Heart left ventricle (tissue), 13 donors: ENCODE measurements at regions not wholly inside any gene's neighbourhood (a gene's known extent, or its start where the extent isn't known, plus 50 kb on each side); places are given as distances from the start of the nearest gene placed in this dataset.

Experiments used
- POLR2A ChIP-seq, 2 donors: fragments of 450-650 bp; IDR thresholded peaks; one replicate each; pipeline ENCODE4 v1.6.1; 2017; ENCODE audit warnings: antibody characterized with exemption in 2 of 2, mild to moderate bottlenecking in 2 of 2, moderate library complexity in 2 of 2
- TF ChIP-seq, protein P1 (sequence below), 12 donors: fragments of 200-600 bp; sonication (generic) in 4 of 12; IDR thresholded peaks; one replicate each; pipeline versions ENCODE4 v1.5.0 to v1.8.0; 2018 to 2022; ENCODE audit warnings: antibody characterized with exemption in 12 of 12, mild to moderate bottlenecking in 5 of 12
- donor health status: ischemic (EF 13 %, LVEDD 7.1; RV severe dilation, severe dysfunction).
- donor health status: DM: no; HTN: yes; CAD: no.
- donor health status: DM: no; HTN: no; CAD: no.
- donor health status: ischemic (EF 25% LVEDD 6.9; RV normal size, moderate dysfunction).
- donor health status: ischemic (EF 25% LVEDD 5.7; RV mildly dilated, moderate dysfunction).
- donor health status: ischemic (EF 35%, LVEDD 5.7; RV mildly dilated, moderate dysfunction).
- donor health status: nonischemic (EF 11% LVEDD 7.7; RV severe dilation, severe dysfunction).
- donor health status: DM: yes; HTN: yes; CAD: no.
- donor health status: PGD.
- donor health status: ischemic (EF 29% LVEDD 5.4; RV normal size, mild dysfunction).
- donor health status: nonischemic (EF 23%, LVEDD 6.1; RV moderate dilation, normal function).

GRCh38 chr12:105993766-105994555 lies 144.8 kb downstream of the NUAK1 start:
- TF ChIP-seq, protein P1, sequence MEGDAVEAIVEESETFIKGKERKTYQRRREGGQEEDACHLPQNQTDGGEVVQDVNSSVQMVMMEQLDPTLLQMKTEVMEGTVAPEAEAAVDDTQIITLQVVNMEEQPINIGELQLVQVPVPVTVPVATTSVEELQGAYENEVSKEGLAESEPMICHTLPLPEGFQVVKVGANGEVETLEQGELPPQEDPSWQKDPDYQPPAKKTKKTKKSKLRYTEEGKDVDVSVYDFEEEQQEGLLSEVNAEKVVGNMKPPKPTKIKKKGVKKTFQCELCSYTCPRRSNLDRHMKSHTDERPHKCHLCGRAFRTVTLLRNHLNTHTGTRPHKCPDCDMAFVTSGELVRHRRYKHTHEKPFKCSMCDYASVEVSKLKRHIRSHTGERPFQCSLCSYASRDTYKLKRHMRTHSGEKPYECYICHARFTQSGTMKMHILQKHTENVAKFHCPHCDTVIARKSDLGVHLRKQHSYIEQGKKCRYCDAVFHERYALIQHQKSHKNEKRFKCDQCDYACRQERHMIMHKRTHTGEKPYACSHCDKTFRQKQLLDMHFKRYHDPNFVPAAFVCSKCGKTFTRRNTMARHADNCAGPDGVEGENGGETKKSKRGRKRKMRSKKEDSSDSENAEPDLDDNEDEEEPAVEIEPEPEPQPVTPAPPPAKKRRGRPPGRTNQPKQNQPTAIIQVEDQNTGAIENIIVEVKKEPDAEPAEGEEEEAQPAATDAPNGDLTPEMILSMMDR (IDR thresholded peaks at IDR 0.05), result no peak
- TF ChIP-seq POLR2A (IDR thresholded peaks at IDR 0.05), result no peak
